Neural crest cell (in vitro differentiated cells): ENCODE measurements at regions not wholly inside any gene's neighbourhood (a gene's known extent, or its start where the extent isn't known, plus 50 kb on each side); places are given as distances from the start of the nearest gene placed in this dataset.
"Not testable (repeated sequence)": the region's sequence is repeated elsewhere in the genome, so short reads cannot be mapped to it uniquely, and the experiment has no call there.

Experiments used
- DNase-seq: peaks from one replicate; pipeline ENCODE4 v3.0.0; 2021; ENCODE audit warnings: low read depth, mixed read lengths, low spot score
- H3K27ac Mint-ChIP-seq: one replicate; pipeline ENCODE4 v1.8.0; 2021; ENCODE audit warnings: mild to moderate bottlenecking, mixed read lengths; ENCODE audit not compliant: unreplicated experiment
- H3K27me3 Mint-ChIP-seq: 2 replicates; pipeline ENCODE4 v1.8.0; 2021; ENCODE audit warnings: low read depth, mild to moderate bottlenecking, mixed read lengths
- H3K36me3 Mint-ChIP-seq: 2 replicates; pipeline ENCODE4 v1.8.0; 2021; ENCODE audit warnings: low read depth, mild to moderate bottlenecking, mixed read lengths
- H3K4me1 Mint-ChIP-seq: 2 replicates; pipeline ENCODE4 v1.8.0; 2021; ENCODE audit warnings: mixed read lengths
- H3K4me3 Mint-ChIP-seq: one replicate; pipeline ENCODE4 v1.8.0; 2021; ENCODE audit warnings: mild to moderate bottlenecking, mixed read lengths
- H3K9me3 Mint-ChIP-seq: 2 replicates; pipeline ENCODE4 v1.8.0; 2021; ENCODE audit warnings: mixed read lengths
- CTCF ChIP-seq: fragments of 200-600 bp; sonication (generic); conservative IDR thresholded peaks from 2 replicates; pipeline ENCODE4 v1.5.0; 2021; ENCODE audit warnings: antibody characterized with exemption, mild to moderate bottlenecking

- Mint-ChIP-seq H3K27ac (no peak overlapping the region), H3K4me1 (peaks cover 31% of the 10 kb centered on the region), H3K36me3 (no peaks in the 10 kb centered on the region), H3K9me3 (no peaks in the 10 kb centered on the region), H3K27me3 (no peaks in the 10 kb centered on the region), H3K4me3 (no peak overlapping the region)
- no peak for TF ChIP-seq CTCF
- no peak for DNase-seq
These were observed 454.0 kb upstream of the RGMB start for GRCh38 chr5:98319299-98320011.

- Mint-ChIP-seq H3K4me3 (peak overlapping the region; percentile 6), H3K4me1 (peaks cover 24% of the 10 kb centered on the region), H3K36me3 (no peaks in the 10 kb centered on the region)
These were observed 453.1 kb upstream of the RGMB start for GRCh38 chr5:98320343-98320742.

GRCh38 chr5:98321361-98321760 lies 452.1 kb upstream of the RGMB start:
- DNase-seq: no peak
- peaks cover 23% of the 10 kb centered on the region for H3K4me1 Mint-ChIP-seq
- no peak overlapping the region for H3K27ac Mint-ChIP-seq
- H3K27me3 Mint-ChIP-seq: no peaks in the 10 kb centered on the region
- no peaks in the 10 kb centered on the region for H3K36me3 Mint-ChIP-seq
- no peaks in the 10 kb centered on the region for H3K9me3 Mint-ChIP-seq
- no peak overlapping the region for H3K4me3 Mint-ChIP-seq
- TF ChIP-seq CTCF: no peak

More at GRCh38 chr5:98320343-98320742, 453.1 kb upstream of the RGMB start:
- no peaks in the 10 kb centered on the region for H3K9me3 Mint-ChIP-seq
- peak overlapping the region; percentile 84 for H3K27ac Mint-ChIP-seq
- DNase-seq: no peak
- H3K27me3 Mint-ChIP-seq: no peaks in the 10 kb centered on the region
- no peak for TF ChIP-seq CTCF

GRCh38 chr5:98325187-98325586 lies 448.3 kb upstream of the RGMB start:
- not testable (repeated sequence) for DNase-seq, H3K4me1 Mint-ChIP-seq, H3K36me3 Mint-ChIP-seq, H3K27me3 Mint-ChIP-seq, H3K27ac Mint-ChIP-seq, H3K4me3 Mint-ChIP-seq, H3K9me3 Mint-ChIP-seq

- DNase-seq: no peak
- Mint-ChIP-seq H3K27ac (no peak overlapping the region), H3K4me1 (no peaks in the 10 kb centered on the region), H3K36me3 (peaks cover 2% of the 10 kb centered on the region), H3K27me3 (no peaks in the 10 kb centered on the region), H3K9me3 (peaks cover 3% of the 10 kb centered on the region), H3K4me3 (no peak overlapping the region)
- TF ChIP-seq CTCF: no peak
These were observed 445.4 kb upstream of the RGMB start for GRCh38 chr5:98328015-98328414.

- Mint-ChIP-seq H3K9me3 (peaks cover 3% of the 10 kb centered on the region), H3K4me1 (no peaks in the 10 kb centered on the region), H3K4me3 (no peak overlapping the region), H3K27me3 (no peaks in the 10 kb centered on the region), H3K36me3 (peaks cover 2% of the 10 kb centered on the region), H3K27ac (no peak overlapping the region)
- TF ChIP-seq CTCF: no peak
- DNase-seq: no peak
These were observed 442.6 kb upstream of the RGMB start for GRCh38 chr5:98330871-98331270.
